ENCODE measurements at regions not wholly inside any gene's neighbourhood (a gene's known extent, or its start where the extent isn't known, plus 50 kb on each side); places are given as distances from the start of the nearest gene placed in this dataset.
A peak's percentile ranks its signal among the peaks of the same experiment; 100 is the strongest.

DNA sequence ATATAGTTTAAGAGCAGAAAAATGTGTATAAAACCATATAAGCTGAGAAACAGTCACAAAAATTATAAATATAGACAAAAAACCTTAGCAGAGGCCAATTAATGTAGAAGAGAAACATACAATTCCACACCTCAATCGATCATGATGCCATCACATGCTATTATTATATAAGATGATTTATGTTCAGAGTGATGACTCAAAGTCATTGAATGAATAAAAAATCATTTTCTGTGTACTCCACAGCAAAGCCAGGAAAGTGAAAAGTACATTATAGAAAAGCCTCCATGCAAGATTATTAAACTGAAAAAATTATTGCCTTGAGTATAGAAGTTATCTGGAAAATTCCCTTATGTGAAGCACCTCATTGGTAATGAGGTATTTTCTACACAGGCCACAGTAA lies 229.2 kb upstream of the PPFIA2 start:
- WGBS (ENCODE audit: insufficient coverage): no CpG with 5 or more reads among the region's 1 CpG
- TF ChIP-seq, protein P1, sequence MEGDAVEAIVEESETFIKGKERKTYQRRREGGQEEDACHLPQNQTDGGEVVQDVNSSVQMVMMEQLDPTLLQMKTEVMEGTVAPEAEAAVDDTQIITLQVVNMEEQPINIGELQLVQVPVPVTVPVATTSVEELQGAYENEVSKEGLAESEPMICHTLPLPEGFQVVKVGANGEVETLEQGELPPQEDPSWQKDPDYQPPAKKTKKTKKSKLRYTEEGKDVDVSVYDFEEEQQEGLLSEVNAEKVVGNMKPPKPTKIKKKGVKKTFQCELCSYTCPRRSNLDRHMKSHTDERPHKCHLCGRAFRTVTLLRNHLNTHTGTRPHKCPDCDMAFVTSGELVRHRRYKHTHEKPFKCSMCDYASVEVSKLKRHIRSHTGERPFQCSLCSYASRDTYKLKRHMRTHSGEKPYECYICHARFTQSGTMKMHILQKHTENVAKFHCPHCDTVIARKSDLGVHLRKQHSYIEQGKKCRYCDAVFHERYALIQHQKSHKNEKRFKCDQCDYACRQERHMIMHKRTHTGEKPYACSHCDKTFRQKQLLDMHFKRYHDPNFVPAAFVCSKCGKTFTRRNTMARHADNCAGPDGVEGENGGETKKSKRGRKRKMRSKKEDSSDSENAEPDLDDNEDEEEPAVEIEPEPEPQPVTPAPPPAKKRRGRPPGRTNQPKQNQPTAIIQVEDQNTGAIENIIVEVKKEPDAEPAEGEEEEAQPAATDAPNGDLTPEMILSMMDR (IDR thresholded peaks at IDR 0.05): no peak
- Histone ChIP-seq H3K36me3 (replicated peaks in 1 of 2; ENCODE audit: control insufficient read depth in 1 of 2, insufficient read depth in 2 of 2, low read length in 2 of 2) (no peaks in the 10 kb centered on the region), H3K4me1 (ENCODE audit: control insufficient read depth in 1 of 2, insufficient read depth in 2 of 2, low read length in 2 of 2) (no peaks in the 10 kb centered on the region), H3K27ac (ENCODE audit: low read depth in 1 of 2, low read length in 2 of 2) (no peak overlapping the region), H2AFZ (ENCODE audit: insufficient read depth, low read depth, low read length, poor library complexity, severe bottlenecking) (no peak overlapping the region), H3K4me2 (replicated peaks; ENCODE audit: extremely low read depth, low read length, poor library complexity, severe bottlenecking) (no peak overlapping the region), H3K79me2 (ENCODE audit: insufficient read depth, low read length) (no peaks in the 10 kb centered on the region), H3K27me3 (ENCODE audit: control insufficient read depth in 2 of 2, insufficient read depth in 2 of 2, low read length in 2 of 2) (peaks cover 2% of the 10 kb centered on the region in 2 donors), H3K4me3 (replicated peaks in 1 of 3; ENCODE audit: low read depth in 2 of 3, low read length in 3 of 3) (no peak overlapping the region), H3K9me3 (replicated peaks in 1 of 2; ENCODE audit: control insufficient read depth in 1 of 2, insufficient read depth in 1 of 2, low read length in 2 of 2) (no peaks in the 10 kb centered on the region), H4K20me1 (ENCODE audit: insufficient read depth, low read length) (no peaks in the 10 kb centered on the region), H3K9ac (ENCODE audit: insufficient read depth, low read length, poor library complexity, severe bottlenecking) (no peak overlapping the region)
- Mint-ChIP-seq H3K9me3 (peaks cover 0 to 2% (median 0%) of the 10 kb centered on the region in 7 donors), H3K27ac (no peak overlapping the region), H3K36me3 (no peaks in the 10 kb centered on the region), H3K27me3 (ENCODE audit: low read depth in 3 of 3) (peaks cover 4 to 9% (median 9%) of the 10 kb centered on the region in 3 donors), H3K4me3 (peak overlapping the region in 1 of 2 donors; percentile 13), H3K4me1 (no peaks in the 10 kb centered on the region)
- DNase-seq: no peak
- intact Hi-C loops (cut with micrococcal nuclease): no loop called here

DNA sequence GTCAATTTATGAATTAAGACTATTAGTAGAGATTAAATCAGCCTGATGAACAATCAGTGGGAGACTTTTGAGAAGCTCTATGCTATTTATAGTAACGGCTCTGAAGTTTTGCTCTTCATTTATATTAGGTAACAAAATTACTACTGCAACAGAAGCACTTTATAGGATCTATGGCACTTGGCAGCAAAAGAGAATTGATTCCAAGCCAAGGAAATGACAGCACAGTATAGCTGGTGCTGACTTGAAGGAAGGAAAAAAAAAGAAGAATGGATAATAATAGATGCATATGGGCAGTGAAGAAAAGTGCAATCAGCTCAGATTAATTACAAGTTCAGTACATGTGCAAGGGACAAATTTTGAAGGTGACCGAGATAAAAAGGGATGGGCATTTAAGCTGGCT lies 228.2 kb upstream of the PPFIA2 start:
- WGBS (ENCODE audit: insufficient coverage): no CpG with 5 or more reads among the region's 2 CpGs

More for the DNA sequence above, 228.2 kb upstream of the PPFIA2 start:
- Histone ChIP-seq H3K27ac (ENCODE audit: low read depth in 1 of 2, low read length in 2 of 2) (no peak overlapping the region), H3K36me3 (replicated peaks in 1 of 2; ENCODE audit: control insufficient read depth in 1 of 2, insufficient read depth in 2 of 2, low read length in 2 of 2) (no peaks in the 10 kb centered on the region), H2AFZ (ENCODE audit: insufficient read depth, low read depth, low read length, poor library complexity, severe bottlenecking) (no peak overlapping the region), H3K27me3 (ENCODE audit: control insufficient read depth in 2 of 2, insufficient read depth in 2 of 2, low read length in 2 of 2) (peaks cover 1 to 2% of the 10 kb centered on the region in 2 donors), H3K4me1 (ENCODE audit: control insufficient read depth in 1 of 2, insufficient read depth in 2 of 2, low read length in 2 of 2) (no peaks in the 10 kb centered on the region), H3K79me2 (ENCODE audit: insufficient read depth, low read length) (no peaks in the 10 kb centered on the region), H4K20me1 (ENCODE audit: insufficient read depth, low read length) (no peaks in the 10 kb centered on the region), H3K4me2 (replicated peaks; ENCODE audit: extremely low read depth, low read length, poor library complexity, severe bottlenecking) (no peak overlapping the region), H3K9me3 (replicated peaks in 1 of 2; ENCODE audit: control insufficient read depth in 1 of 2, insufficient read depth in 1 of 2, low read length in 2 of 2) (no peaks in the 10 kb centered on the region), H3K4me3 (replicated peaks in 1 of 3; ENCODE audit: low read depth in 2 of 3, low read length in 3 of 3) (no peak overlapping the region), H3K9ac (ENCODE audit: insufficient read depth, low read length, poor library complexity, severe bottlenecking) (no peak overlapping the region)
- Mint-ChIP-seq H3K27me3 (ENCODE audit: low read depth in 3 of 3) (peaks cover 6 to 9% (median 8%) of the 10 kb centered on the region in 3 donors), H3K9me3 (peaks cover 0 to 2% (median 0%) of the 10 kb centered on the region in 7 donors), H3K4me1 (no peaks in the 10 kb centered on the region), H3K36me3 (no peaks in the 10 kb centered on the region), H3K4me3 (no peak overlapping the region), H3K27ac (no peak overlapping the region)
- intact Hi-C loops (cut with micrococcal nuclease): no loop called here
- TF ChIP-seq, protein P1 (IDR thresholded peaks at IDR 0.05): no peak
- no peak for DNase-seq

All from CD14-positive monocyte (primary cell).